SU-DHL-6 (cell line): ENCODE measurements at regions not wholly inside any gene's neighbourhood (a gene's known extent, or its start where the extent isn't known, plus 50 kb on each side); places are given as distances from the start of the nearest gene placed in this dataset.
"Not testable (repeated sequence)": the region's sequence is repeated elsewhere in the genome, so short reads cannot be mapped to it uniquely, and the experiment has no call there.

ENCODE experiments used
- H2AFZ ChIP-seq: fragments of 200-600 bp; sonication (generic); 2 replicates; pipeline ENCODE4 v1.6.1; 2014; ENCODE audit warnings: low read depth, mild to moderate bottlenecking, moderate library complexity, mixed read lengths, antibody characterized with exemption, low read length; ENCODE audit not compliant: severe bottlenecking
- H3F3A ChIP-seq: fragments of 200-600 bp; shearing (Covaris generic); 2 replicates; pipeline ENCODE4 v1.6.0; 2016; ENCODE audit warnings: antibody characterized with exemption, mild to moderate bottlenecking; ENCODE audit not compliant: insufficient read depth
- H3K27ac ChIP-seq: fragments of 200-600 bp; sonication (generic); 2 replicates; pipeline ENCODE4 v1.5.1; 2016; ENCODE audit warnings: low read depth, mild to moderate bottlenecking, low read length, moderate library complexity, mixed read lengths
- H3K27me3 ChIP-seq: fragments of 200-600 bp; sonication (generic), shearing (Covaris generic); 2 replicates; pipeline ENCODE4 v1.6.0; 2014; ENCODE audit warnings: mild to moderate bottlenecking, low read length
- H3K36me3 ChIP-seq: fragments of 200-600 bp; sonication (generic); 2 replicates; pipeline ENCODE4 v1.6.1; 2014; ENCODE audit warnings: mild to moderate bottlenecking, low read length, mixed read lengths
- H3K4me2 ChIP-seq: fragments of 300-600, 200-600 bp; shearing (Covaris generic), sonication (generic); 2 replicates; pipeline ENCODE4 v1.6.0; 2014; ENCODE audit warnings: low read length, low read depth, mild to moderate bottlenecking; ENCODE audit not compliant: poor library complexity, severe bottlenecking
- H3K4me3 ChIP-seq: fragments of 200-600 bp; sonication (generic); 2 replicates; pipeline ENCODE4 v1.5.1; 2014; ENCODE audit warnings: antibody characterized with exemption, low read length, mild to moderate bottlenecking, mixed read lengths; ENCODE audit not compliant: insufficient read depth, poor library complexity, severe bottlenecking
- H3K79me2 ChIP-seq: fragments of 200-600 bp; sonication (generic); 2 replicates; pipeline ENCODE4 v1.6.1; 2014; ENCODE audit warnings: mild to moderate bottlenecking, low read length, moderate library complexity; ENCODE audit not compliant: insufficient read depth
- H3K9ac ChIP-seq: fragments of 200-600 bp; sonication (generic); 2 replicates; pipeline ENCODE4 v1.7.0; 2014; ENCODE audit warnings: mild to moderate bottlenecking, low read length
- H3K9me2 ChIP-seq: fragments of 200-600 bp; sonication (generic); replicated peaks from 2 replicates; pipeline ENCODE4 v1.6.1; 2014; ENCODE audit warnings: low read length; ENCODE audit not compliant: insufficient read depth
- H3K9me3 ChIP-seq: fragments of 200-600 bp; sonication (generic); 2 replicates; pipeline ENCODE4 v1.6.1; 2014; ENCODE audit warnings: low read length, mixed read lengths; ENCODE audit not compliant: insufficient read depth
- H4K20me1 ChIP-seq: fragments of 200-600 bp; sonication (generic); 2 replicates; pipeline ENCODE4 v1.6.1; 2014; ENCODE audit warnings: low read depth, mild to moderate bottlenecking, antibody characterized with exemption, low read length, moderate library complexity, mixed read lengths
- CTCF ChIP-seq: fragments of 200-600 bp; sonication (generic); IDR thresholded peaks from one replicate; pipeline ENCODE4 v1.5.1; 2017; ENCODE audit warnings: antibody characterized with exemption, mild to moderate bottlenecking, low read length, moderate library complexity; ENCODE audit not compliant: insufficient read depth, poor library complexity, severe bottlenecking
- EZH2phosphoT487 ChIP-seq: fragments of 200-600 bp; sonication (generic), shearing (Covaris generic); conservative IDR thresholded peaks from 2 replicates; pipeline ENCODE4 v1.6.1; 2018; ENCODE audit warnings: mild to moderate bottlenecking, antibody characterized with exemption, low read length, moderate library complexity, mixed read lengths

GRCh38 chr1:194013561-194013960 lies 827.1 kb upstream of the B3GALT2 start:
- Histone ChIP-seq H3K4me2 (no peak overlapping the region), H3K36me3 (no peaks in the 10 kb centered on the region), H3K9me3 (peaks cover 6% of the 10 kb centered on the region; the same call in 1 of the 2 replicates), H3K9ac (no peak overlapping the region), H4K20me1 (no peaks in the 10 kb centered on the region), H3F3A (no peaks in the 10 kb centered on the region), H2AFZ (peak overlapping the region; percentile 18), H3K4me3 (no peak overlapping the region), H3K27ac (no peak overlapping the region), H3K79me2 (no peaks in the 10 kb centered on the region), H3K9me2 (no peaks in the 10 kb centered on the region), H3K27me3 (no peaks in the 10 kb centered on the region)
- no peak for TF ChIP-seq EZH2phosphoT487
- TF ChIP-seq CTCF = no peak

GRCh38 chr1:194004146-194004545 lies 817.7 kb upstream of the B3GALT2 start:
- Histone ChIP-seq H3F3A (no peaks in the 10 kb centered on the region), H3K9me3 (peaks cover 9% of the 10 kb centered on the region; the same call in 1 of the 2 replicates), H3K9ac (no peak overlapping the region), H2AFZ (peak overlapping the region; percentile 36), H3K4me2 (no peak overlapping the region), H4K20me1 (no peaks in the 10 kb centered on the region), H3K79me2 (no peaks in the 10 kb centered on the region), H3K36me3 (no peaks in the 10 kb centered on the region), H3K27me3 (no peaks in the 10 kb centered on the region), H3K27ac (no peak overlapping the region), H3K9me2 (no peaks in the 10 kb centered on the region), H3K4me3 (no peak overlapping the region)
- no peak for TF ChIP-seq CTCF

GRCh38 chr1:194001726-194002350 lies 815.4 kb upstream of the B3GALT2 start:
- H3K27ac ChIP-seq, H3K79me2 ChIP-seq, H3K9me3 ChIP-seq, H3K9ac ChIP-seq, H3K36me3 ChIP-seq, H2AFZ ChIP-seq, H3K4me2 ChIP-seq, H4K20me1 ChIP-seq, H3F3A ChIP-seq, H3K4me3 ChIP-seq, H3K9me2 ChIP-seq, H3K27me3 ChIP-seq: not testable (repeated sequence)

- Histone ChIP-seq H3K9me2 (no peaks in the 10 kb centered on the region), H3K79me2 (no peaks in the 10 kb centered on the region), H3K4me2 (no peak overlapping the region), H3K9me3 (peaks cover 35% of the 10 kb centered on the region; the same call in 1 of the 2 replicates), H3K27me3 (no peaks in the 10 kb centered on the region), H4K20me1 (no peaks in the 10 kb centered on the region), H3K36me3 (no peaks in the 10 kb centered on the region), H3K9ac (no peak overlapping the region), H3K27ac (no peak overlapping the region), H3K4me3 (no peak overlapping the region), H3F3A (no peaks in the 10 kb centered on the region), H2AFZ (peak overlapping the region; percentile 63)
- no peak for TF ChIP-seq CTCF
- TF ChIP-seq EZH2phosphoT487 = no peak
Measured at GRCh38 chr1:193988885-193989284, 802.5 kb upstream of the B3GALT2 start.
